Caco-2 (cell line): ENCODE measurements at regions not wholly inside any gene's neighbourhood (a gene's known extent, or its start where the extent isn't known, plus 50 kb on each side); places are given as distances from the start of the nearest gene placed in this dataset.
A peak's percentile ranks its signal among the peaks of the same experiment; 100 is the strongest.

Experiments used
- BruUV-seq: library from RNA; stranded (reverse); fragments of 400-500 nt; replicated peaks from 2 replicates; lab custom pipeline; 2021; lab: Mats Ljungman, UMichigan
- CTCF ChIA-PET: fragments of 300-600 bp; sonication (Branson Sonifier 250); formaldehyde crosslinking; loops from one replicate; lab custom pipeline; 2022; ENCODE audit warnings: antibody characterized with exemption; lab: Charles Lee
- POLR2A ChIA-PET: fragments of 300-600 bp; sonication (Branson Sonifier 250); formaldehyde crosslinking; loops from one replicate; lab custom pipeline; 2022; ENCODE audit warnings: antibody characterized with exemption; lab: Charles Lee
- DNase-seq, 2 experiments: peaks; one replicate each; pipeline versions ENCODE4 v3.0.0 to v3.0.0-alpha.2; 2020 to 2022
- H3K27me3 ChIP-seq: replicated peaks from 2 replicates; pipeline ENCODE4 v1.6.0; 2011; ENCODE audit warnings: low read length; ENCODE audit not compliant: control insufficient read depth, insufficient read depth
- H3K36me3 ChIP-seq: 2 replicates; pipeline ENCODE4 v1.5.1; 2011; ENCODE audit warnings: low read length; ENCODE audit not compliant: control insufficient read depth, insufficient read depth
- H3K4me1 ChIP-seq: fragments of 250-450 bp; sonication (Bioruptor Pico); 2 replicates; pipeline ENCODE4 v1.5.1; 2020; ENCODE audit warnings: mild to moderate bottlenecking
- H3K4me3 ChIP-seq: 2 replicates; pipeline ENCODE4 v1.5.1; 2011; ENCODE audit warnings: low read depth, mild to moderate bottlenecking, control low read depth, low read length
- H3K9me3 ChIP-seq: fragments of 250-450 bp; sonication (Bioruptor Pico); 2 replicates; pipeline ENCODE4 v1.5.1; 2020; ENCODE audit warnings: mild to moderate bottlenecking, moderate library complexity
- H3K27ac Mint-ChIP-seq: one replicate; pipeline ENCODE4 v1.8.0; 2022; ENCODE audit warnings: mixed read lengths; ENCODE audit not compliant: unreplicated experiment
- H3K27me3 Mint-ChIP-seq: one replicate; pipeline ENCODE4 v1.8.0; 2022; ENCODE audit warnings: mixed read lengths; ENCODE audit not compliant: insufficient read depth, unreplicated experiment
- H3K36me3 Mint-ChIP-seq: one replicate; pipeline ENCODE4 v1.8.0; 2022; ENCODE audit warnings: mild to moderate bottlenecking, mixed read lengths; ENCODE audit not compliant: insufficient read depth, unreplicated experiment
- H3K4me1 Mint-ChIP-seq: one replicate; pipeline ENCODE4 v1.8.0; 2022; ENCODE audit warnings: low read depth, mixed read lengths; ENCODE audit not compliant: unreplicated experiment
- H3K4me3 Mint-ChIP-seq: one replicate; pipeline ENCODE4 v1.8.0; 2022; ENCODE audit warnings: mild to moderate bottlenecking, moderate library complexity, mixed read lengths; ENCODE audit not compliant: unreplicated experiment
- H3K9me3 Mint-ChIP-seq: one replicate; pipeline ENCODE4 v1.8.0; 2022; ENCODE audit warnings: mixed read lengths; ENCODE audit not compliant: unreplicated experiment
- intact Hi-C: fragments of 100-400 bp; cut with micrococcal nuclease; formaldehyde crosslinking; loops from one replicate; pipeline ENCODE4 v1.10.0; 2022; ENCODE audit not compliant: unreplicated experiment
- TF ChIP-seq, protein P1 (sequence below), 2 experiments: fragments of 200-600 bp in 1 of 2; IDR thresholded peaks; 1 replicate in 1 of 2; 2 replicates in 1 of 2; pipeline versions ENCODE4 v1.5.1 to v1.8.0; 2011 to 2022; ENCODE audit warnings: antibody characterized with exemption in 1 of 2, control low read depth in 1 of 2, inconsistent platforms in 1 of 2, low read depth in 1 of 2, low read length in 1 of 2, mild to moderate bottlenecking in 1 of 2, moderate library complexity in 1 of 2; ENCODE audit not compliant: insufficient read depth in 1 of 2, severe bottlenecking in 1 of 2, unreplicated experiment in 1 of 2

DNA sequence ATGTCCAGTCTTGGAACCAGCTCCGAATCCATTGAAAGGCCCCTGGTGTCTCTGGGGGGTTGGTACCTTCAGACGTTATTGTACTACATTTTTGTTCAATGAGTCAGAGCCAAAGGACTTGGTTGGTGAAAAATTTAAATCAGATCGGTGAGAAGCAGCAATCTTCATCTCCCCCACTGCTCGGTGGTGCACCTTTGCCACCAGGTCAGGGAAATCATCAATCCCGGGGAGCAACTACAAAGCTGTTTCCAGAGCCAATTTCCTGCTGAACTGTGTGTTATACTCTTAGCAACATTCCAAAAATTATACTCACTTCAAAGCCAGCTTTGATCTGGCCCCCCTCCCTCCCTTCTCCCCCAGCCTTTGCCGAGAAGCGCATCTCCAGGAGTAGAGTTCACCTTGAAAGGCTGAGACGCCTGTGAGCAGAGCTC lies 375.2 kb upstream of the WWC1 start:
- Mint-ChIP-seq H3K9me3 (peaks cover 16% of the 10 kb centered on the region), H3K27ac (no peak overlapping the region), H3K4me3 (no peak overlapping the region), H3K36me3 (no peaks in the 10 kb centered on the region), H3K27me3 (peaks cover 9% of the 10 kb centered on the region), H3K4me1 (peaks cover 16% of the 10 kb centered on the region)
- CTCF ChIA-PET, result interaction anchor here (0.6 kb wide), 1 partner anchor 125 kb away, joined by 3 read pairs; no protein-coding TSS in a partner anchor
- DNase-seq, result peak; percentile 32 to 54
- Histone ChIP-seq H3K36me3 (no peaks in the 10 kb centered on the region), H3K4me3 (no peak overlapping the region), H3K9me3 (no peaks in the 10 kb centered on the region), H3K4me1 (peaks cover 12% of the 10 kb centered on the region), H3K27me3 (no peaks in the 10 kb centered on the region)
- POLR2A ChIA-PET, result no interaction called here
- BruUV-seq, result no TSS peak
- TF ChIP-seq, protein P1, sequence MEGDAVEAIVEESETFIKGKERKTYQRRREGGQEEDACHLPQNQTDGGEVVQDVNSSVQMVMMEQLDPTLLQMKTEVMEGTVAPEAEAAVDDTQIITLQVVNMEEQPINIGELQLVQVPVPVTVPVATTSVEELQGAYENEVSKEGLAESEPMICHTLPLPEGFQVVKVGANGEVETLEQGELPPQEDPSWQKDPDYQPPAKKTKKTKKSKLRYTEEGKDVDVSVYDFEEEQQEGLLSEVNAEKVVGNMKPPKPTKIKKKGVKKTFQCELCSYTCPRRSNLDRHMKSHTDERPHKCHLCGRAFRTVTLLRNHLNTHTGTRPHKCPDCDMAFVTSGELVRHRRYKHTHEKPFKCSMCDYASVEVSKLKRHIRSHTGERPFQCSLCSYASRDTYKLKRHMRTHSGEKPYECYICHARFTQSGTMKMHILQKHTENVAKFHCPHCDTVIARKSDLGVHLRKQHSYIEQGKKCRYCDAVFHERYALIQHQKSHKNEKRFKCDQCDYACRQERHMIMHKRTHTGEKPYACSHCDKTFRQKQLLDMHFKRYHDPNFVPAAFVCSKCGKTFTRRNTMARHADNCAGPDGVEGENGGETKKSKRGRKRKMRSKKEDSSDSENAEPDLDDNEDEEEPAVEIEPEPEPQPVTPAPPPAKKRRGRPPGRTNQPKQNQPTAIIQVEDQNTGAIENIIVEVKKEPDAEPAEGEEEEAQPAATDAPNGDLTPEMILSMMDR (IDR thresholded peaks at IDR 0.05; ENCODE audit: insufficient read depth in 1 of 2, low read depth in 1 of 2, low read length in 1 of 2, severe bottlenecking in 1 of 2, unreplicated experiment in 1 of 2), result no peak
- intact Hi-C loops, result loop anchor here (2.0 kb wide), 1 partner anchor 27 kb away; no protein-coding TSS in a partner anchor

DNA sequence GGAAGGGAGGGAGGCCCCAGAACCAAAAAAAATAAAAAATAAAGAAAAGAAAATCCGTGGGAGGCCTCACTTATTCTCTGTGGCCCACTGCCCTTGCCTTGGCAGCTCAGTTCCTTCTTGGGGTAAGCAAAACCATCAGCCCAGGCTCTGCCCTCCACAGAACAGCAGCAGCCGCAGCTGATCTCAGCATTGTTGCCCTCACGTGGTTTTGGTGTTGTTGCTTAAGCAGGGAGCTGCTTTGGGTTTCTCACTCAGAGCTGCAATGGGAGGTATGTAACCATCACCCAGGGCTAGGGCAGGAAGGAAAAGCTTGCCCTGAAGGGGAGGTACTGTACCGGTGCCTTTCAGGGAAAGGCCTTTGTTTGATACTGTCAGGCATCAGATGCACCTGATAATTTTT lies 374.7 kb upstream of the WWC1 start:
- H3K4me1 ChIP-seq, result peaks cover 12% of the 10 kb centered on the region
- DNase-seq, result peak; percentile 30 to 61
- CTCF ChIA-PET, result interaction anchor here (0.6 kb wide), 1 partner anchor 126 kb away, joined by 3 read pairs; no protein-coding TSS in a partner anchor
- intact Hi-C loops, result loop anchor here (2.0 kb wide), 1 partner anchor 28 kb away; no protein-coding TSS in a partner anchor
- TF ChIP-seq, protein P1 (IDR thresholded peaks at IDR 0.05; ENCODE audit: insufficient read depth in 1 of 2, low read depth in 1 of 2, low read length in 1 of 2, severe bottlenecking in 1 of 2, unreplicated experiment in 1 of 2), result no peak
- H3K4me3 ChIP-seq, result no peak overlapping the region
- Mint-ChIP-seq H3K9me3 (peaks cover 21% of the 10 kb centered on the region), H3K27me3 (peaks cover 11% of the 10 kb centered on the region), H3K4me3 (no peak overlapping the region), H3K27ac (no peak overlapping the region), H3K4me1 (peaks cover 16% of the 10 kb centered on the region), H3K36me3 (no peaks in the 10 kb centered on the region)
- H3K9me3 ChIP-seq, result no peaks in the 10 kb centered on the region
- BruUV-seq, result no TSS peak
- no peaks in the 10 kb centered on the region for H3K27me3 ChIP-seq
- no peaks in the 10 kb centered on the region for H3K36me3 ChIP-seq
- POLR2A ChIA-PET, result no interaction called here

DNA sequence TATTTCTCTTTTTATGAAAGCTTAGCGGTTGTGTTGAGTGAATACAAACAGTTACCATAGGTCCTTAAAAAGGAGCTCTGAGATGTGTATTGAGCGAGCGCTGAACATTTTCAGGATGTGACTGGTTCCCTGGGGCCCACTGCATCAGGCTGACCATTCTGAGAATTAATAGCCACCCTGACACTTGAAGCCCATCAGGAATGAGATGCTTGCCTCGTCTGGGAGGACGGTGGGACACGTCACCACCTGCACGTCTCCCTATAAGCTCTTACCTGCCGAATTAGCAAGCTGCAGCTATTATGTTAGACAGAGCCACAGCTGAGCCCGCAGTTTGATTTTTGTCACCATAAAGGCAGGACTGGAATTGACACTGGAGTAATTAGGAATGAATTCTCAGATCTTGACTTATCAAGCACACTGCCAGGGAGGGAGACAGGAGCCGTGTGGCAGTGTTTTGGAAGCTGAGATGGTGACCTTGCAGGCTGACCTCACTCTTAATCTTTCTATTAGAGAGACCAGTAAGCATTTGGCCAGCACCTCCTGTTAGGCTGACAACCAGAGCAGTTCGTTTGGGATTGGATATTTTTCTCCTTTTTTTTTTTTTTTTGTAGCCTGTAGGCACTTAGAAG lies 373.1 kb upstream of the WWC1 start:
- no peaks in the 10 kb centered on the region for H3K9me3 ChIP-seq
- intact Hi-C loops, result no loop called here
- no peaks in the 10 kb centered on the region for H3K36me3 Mint-ChIP-seq
- no peak overlapping the region for H3K4me3 Mint-ChIP-seq
- peaks cover 13% of the 10 kb centered on the region for H3K27me3 Mint-ChIP-seq
- no peaks in the 10 kb centered on the region for H3K27me3 ChIP-seq
- ChIA-PET POLR2A (no interaction called here), CTCF (no interaction called here)
- DNase-seq, result no peak
- peaks cover 3% of the 10 kb centered on the region for H3K4me1 Mint-ChIP-seq
- H3K4me3 ChIP-seq, result no peak overlapping the region
- TF ChIP-seq, protein P1 (IDR thresholded peaks at IDR 0.05; ENCODE audit: insufficient read depth in 1 of 2, low read depth in 1 of 2, low read length in 1 of 2, severe bottlenecking in 1 of 2, unreplicated experiment in 1 of 2), result no peak
- H3K27ac Mint-ChIP-seq, result no peak overlapping the region
- H3K4me1 ChIP-seq, result peaks cover 12% of the 10 kb centered on the region
- H3K36me3 ChIP-seq, result no peaks in the 10 kb centered on the region
- peaks cover 22% of the 10 kb centered on the region for H3K9me3 Mint-ChIP-seq
- no TSS peak for BruUV-seq
